Esophagus muscularis mucosa (tissue), 4 donors: ENCODE measurements at regions not wholly inside any gene's neighbourhood (a gene's known extent, or its start where the extent isn't known, plus 50 kb on each side); places are given as distances from the start of the nearest gene placed in this dataset.

Source experiments
- DNase-seq: peaks from one replicate; pipeline ENCODE4 v3.0.0-alpha.2; 2017; ENCODE audit errors: extremely low spot score
- H3K27ac ChIP-seq, 4 donors: fragments of 200-600 bp; sonication (generic); replicated peaks in 1 of 4; 1 replicate in 3 of 4; 2 replicates in 1 of 4; pipeline ENCODE4 v1.5.1; 2016 to 2019; ENCODE audit warnings: mild to moderate bottlenecking in 1 of 4
- H3K27me3 ChIP-seq, 4 donors: fragments of 200-600 bp; sonication (generic); one replicate each; pipeline versions ENCODE4 v1.5.1 to v1.6.0; 2016 to 2019
- H3K36me3 ChIP-seq, 4 donors: fragments of 200-600 bp; sonication (generic); one replicate each; pipeline ENCODE4 v1.5.1; 2016 to 2019
- H3K4me1 ChIP-seq, 4 donors: fragments of 200-600 bp; sonication (generic); one replicate each; pipeline ENCODE4 v1.5.1; 2016 to 2019
- H3K4me3 ChIP-seq, 4 donors: fragments of 200-600 bp; sonication (generic); 1 replicate in 2 of 4; 2 replicates in 2 of 4; pipeline ENCODE4 v1.5.1; 2016 to 2019; ENCODE audit warnings: mild to moderate bottlenecking in 4 of 4, moderate library complexity in 1 of 4
- H3K9me3 ChIP-seq, 4 donors: fragments of 200-600 bp; sonication (generic); 1 replicate in 3 of 4; 2 replicates in 1 of 4; pipeline ENCODE4 v1.5.1; 2016 to 2019
- EP300 ChIP-seq: sonication (generic); formaldehyde crosslinking; IDR thresholded peaks from one replicate; pipeline ENCODE4 v1.6.1; 2017; ENCODE audit warnings: antibody characterized with exemption
- POLR2A ChIP-seq: fragments of 450-650 bp; IDR thresholded peaks from one replicate; pipeline ENCODE4 v1.6.1; 2017; ENCODE audit warnings: antibody characterized with exemption, moderate library complexity, mild to moderate bottlenecking, low read depth
- POLR2AphosphoS5 ChIP-seq, 2 donors: sonication (generic); formaldehyde crosslinking; IDR thresholded peaks; one replicate each; pipeline ENCODE4 v1.6.1; 2017; ENCODE audit warnings: antibody characterized with exemption in 2 of 2
- WGBS: methylation state at CpG from one replicate; pipeline ENCODE4 v1.1.5; 2018; 5-methylcytosine and 5-hydroxymethylcytosine counted together
- intact Hi-C: fragments of 100-400 bp; cut with DNase I; formaldehyde crosslinking; loops from one replicate; pipeline ENCODE4 v1.15.1; 2023
- TF ChIP-seq, protein P1 (sequence below), 3 experiments: fragments of 200-600 bp in 2 of 3; fragments of 450-650 bp in 1 of 3; sonication (generic) in 2 of 3; IDR thresholded peaks; one replicate each; pipeline ENCODE4 v1.5.1; 2017 to 2019; ENCODE audit warnings: antibody characterized with exemption in 3 of 3, mild to moderate bottlenecking in 2 of 3, moderate library complexity in 1 of 3

DNA sequence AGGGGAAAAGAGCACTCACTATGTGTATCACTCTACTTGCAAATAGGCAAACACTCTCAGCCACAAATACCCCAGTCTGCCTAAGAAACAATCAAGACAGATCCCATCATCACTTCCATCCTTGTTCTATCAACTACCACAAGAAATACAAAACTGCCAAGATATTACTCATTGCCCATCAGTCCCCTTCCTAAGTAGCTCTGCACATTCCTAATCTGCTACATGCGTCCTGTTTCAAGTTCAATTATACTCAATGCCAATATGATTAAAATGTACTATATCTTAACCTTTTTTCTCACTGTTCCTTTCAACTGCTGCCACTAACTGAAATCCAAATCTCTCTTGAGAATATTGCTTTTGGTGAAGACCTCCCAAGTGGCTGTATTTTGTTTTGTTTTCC is 1688.4 kb downstream of the PLA2G4A start:
- WGBS, result 93% methylated on average over 1 of the region's 1 CpG
- no peaks in the 10 kb centered on the region for H3K36me3 ChIP-seq

DNA sequence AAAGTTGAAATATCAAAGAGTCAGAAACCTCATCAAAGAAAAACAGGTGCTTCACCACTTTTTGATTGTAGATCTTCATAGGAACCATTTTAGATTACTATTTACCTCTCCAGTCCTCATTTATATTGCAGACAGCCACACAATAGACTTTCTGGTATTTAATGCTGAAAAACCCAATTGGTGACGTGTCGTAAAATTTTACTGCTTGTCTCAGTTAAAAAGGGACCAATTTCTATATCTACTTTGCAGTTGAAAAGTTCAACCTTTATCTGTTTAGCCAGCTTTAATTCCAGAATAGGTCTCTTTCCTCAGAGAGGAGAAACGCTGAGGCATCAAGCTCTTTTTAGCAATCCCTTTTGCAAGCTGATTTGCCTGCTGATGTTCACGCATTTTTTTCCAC is 1722.4 kb downstream of the PLA2G4A start:
- DNase-seq, result no peak
- H3K4me3 ChIP-seq, result no peak overlapping the region
- no peaks in the 10 kb centered on the region for H3K36me3 ChIP-seq
- TF ChIP-seq EP300 (no peak), POLR2A (no peak), POLR2AphosphoS5 (IDR thresholded peaks at IDR 0.05) (no peak)
- TF ChIP-seq, protein P1, sequence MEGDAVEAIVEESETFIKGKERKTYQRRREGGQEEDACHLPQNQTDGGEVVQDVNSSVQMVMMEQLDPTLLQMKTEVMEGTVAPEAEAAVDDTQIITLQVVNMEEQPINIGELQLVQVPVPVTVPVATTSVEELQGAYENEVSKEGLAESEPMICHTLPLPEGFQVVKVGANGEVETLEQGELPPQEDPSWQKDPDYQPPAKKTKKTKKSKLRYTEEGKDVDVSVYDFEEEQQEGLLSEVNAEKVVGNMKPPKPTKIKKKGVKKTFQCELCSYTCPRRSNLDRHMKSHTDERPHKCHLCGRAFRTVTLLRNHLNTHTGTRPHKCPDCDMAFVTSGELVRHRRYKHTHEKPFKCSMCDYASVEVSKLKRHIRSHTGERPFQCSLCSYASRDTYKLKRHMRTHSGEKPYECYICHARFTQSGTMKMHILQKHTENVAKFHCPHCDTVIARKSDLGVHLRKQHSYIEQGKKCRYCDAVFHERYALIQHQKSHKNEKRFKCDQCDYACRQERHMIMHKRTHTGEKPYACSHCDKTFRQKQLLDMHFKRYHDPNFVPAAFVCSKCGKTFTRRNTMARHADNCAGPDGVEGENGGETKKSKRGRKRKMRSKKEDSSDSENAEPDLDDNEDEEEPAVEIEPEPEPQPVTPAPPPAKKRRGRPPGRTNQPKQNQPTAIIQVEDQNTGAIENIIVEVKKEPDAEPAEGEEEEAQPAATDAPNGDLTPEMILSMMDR (IDR thresholded peaks at IDR 0.05), result no peak
- intact Hi-C loops, result no loop called here
- WGBS, result 64% methylated on average over 4 of the region's 4 CpGs
- H3K9me3 ChIP-seq, result no peaks in the 10 kb centered on the region
- H3K27ac ChIP-seq, result no peak overlapping the region
- H3K4me1 ChIP-seq, result no peaks in the 10 kb centered on the region
- H3K27me3 ChIP-seq, result no peaks in the 10 kb centered on the region

More for the DNA sequence above, 1688.4 kb downstream of the PLA2G4A start:
- no peaks in the 10 kb centered on the region for H3K27me3 ChIP-seq
- intact Hi-C loops, result no loop called here
- DNase-seq, result no peak
- H3K4me3 ChIP-seq, result no peak overlapping the region
- TF ChIP-seq POLR2AphosphoS5 (IDR thresholded peaks at IDR 0.05) (no peak), POLR2A (no peak), EP300 (no peak)
- TF ChIP-seq, protein P1 (IDR thresholded peaks at IDR 0.05), result no peak
- no peaks in the 10 kb centered on the region for H3K4me1 ChIP-seq
- H3K27ac ChIP-seq, result no peak overlapping the region
- H3K9me3 ChIP-seq, result no peaks in the 10 kb centered on the region

DNA sequence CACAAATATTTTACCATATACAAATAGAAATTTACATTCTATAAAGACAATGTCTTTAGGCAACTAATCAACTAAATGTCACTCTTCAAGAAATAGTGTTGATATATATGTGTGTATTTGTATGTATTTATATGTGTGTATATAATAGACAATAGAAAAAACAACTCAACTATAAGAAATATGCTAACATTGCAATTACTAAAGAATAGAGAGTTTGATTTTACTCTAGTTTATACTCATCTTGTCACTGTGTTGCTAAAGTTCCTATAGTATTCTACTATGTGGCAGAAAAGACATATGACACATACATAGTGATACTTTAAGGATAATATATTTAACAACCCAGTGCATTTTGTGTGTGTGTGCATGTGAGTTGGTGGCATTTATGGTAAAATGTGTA is 1728.3 kb downstream of the PLA2G4A start:
- TF ChIP-seq EP300, result no peak
- no peak for TF ChIP-seq POLR2A
- intact Hi-C loops, result no loop called here

DNA sequence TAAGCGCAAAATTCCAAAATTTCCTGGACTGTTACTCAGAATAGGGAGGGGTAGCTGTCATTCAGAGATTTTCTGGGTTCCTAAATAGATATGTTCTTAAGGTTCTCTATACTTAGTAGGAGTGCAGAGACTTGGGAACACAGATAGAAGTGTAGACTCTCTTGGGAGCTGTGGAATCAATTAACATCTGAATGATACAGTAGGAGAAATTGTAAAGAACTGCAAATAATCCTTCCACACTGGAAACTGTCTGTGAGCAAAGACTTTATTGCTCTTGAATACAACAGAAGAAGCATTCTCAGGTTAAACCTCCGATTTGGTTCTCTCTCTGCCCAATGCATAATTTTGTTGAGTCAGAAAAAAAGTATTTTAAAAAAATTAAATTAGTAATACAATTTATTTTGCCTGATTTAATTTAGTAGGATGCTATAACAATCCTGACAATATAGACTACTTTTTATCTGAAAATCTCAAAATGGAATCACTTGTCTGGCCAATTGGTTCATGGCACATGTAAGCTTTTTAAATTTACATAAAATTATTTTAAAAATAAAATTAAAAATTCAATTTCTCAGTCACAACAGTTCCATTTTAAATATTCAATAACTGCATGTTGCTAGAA is 1754.3 kb downstream of the PLA2G4A start:
- H3K4me3 ChIP-seq, result no peak overlapping the region
- H3K4me1 ChIP-seq, result no peaks in the 10 kb centered on the region
- 88% methylated on average over 2 of the region's 2 CpGs for WGBS
- DNase-seq, result no peak
- intact Hi-C loops, result no loop called here
- H3K27me3 ChIP-seq, result no peaks in the 10 kb centered on the region
- H3K27ac ChIP-seq, result no peak overlapping the region
- no peaks in the 10 kb centered on the region for H3K9me3 ChIP-seq
- no peaks in the 10 kb centered on the region for H3K36me3 ChIP-seq
- TF ChIP-seq, protein P1 (IDR thresholded peaks at IDR 0.05), result no peak
- TF ChIP-seq POLR2A, result no peak
- TF ChIP-seq EP300, result no peak
- TF ChIP-seq POLR2AphosphoS5 (IDR thresholded peaks at IDR 0.05), result no peak

More for the DNA sequence above, 1728.3 kb downstream of the PLA2G4A start:
- no peaks in the 10 kb centered on the region for H3K27me3 ChIP-seq
- H3K36me3 ChIP-seq, result no peaks in the 10 kb centered on the region
- no peak overlapping the region for H3K27ac ChIP-seq
- no peaks in the 10 kb centered on the region for H3K4me1 ChIP-seq
- no peaks in the 10 kb centered on the region for H3K9me3 ChIP-seq
- H3K4me3 ChIP-seq, result no peak overlapping the region
- no peak for DNase-seq

DNA sequence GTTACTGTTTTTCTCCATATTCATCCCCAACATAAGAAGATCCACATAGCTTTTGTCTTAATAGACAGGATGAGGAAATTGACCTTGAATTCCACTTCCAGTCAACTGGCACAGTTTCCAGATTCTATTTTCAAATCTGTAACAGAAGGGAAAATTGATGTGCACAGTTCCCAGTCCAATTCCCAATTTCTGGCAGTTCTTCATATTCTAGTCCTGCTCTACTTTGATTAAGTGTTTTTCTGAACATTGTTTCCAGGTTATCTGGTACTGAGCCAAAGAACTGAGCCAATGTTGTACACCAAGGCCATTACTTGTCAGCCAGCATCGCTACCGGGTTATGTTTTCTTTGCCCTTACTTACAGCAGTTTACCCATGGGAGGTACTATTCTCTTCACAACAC is 1755.4 kb downstream of the PLA2G4A start:
- no peak overlapping the region for H3K27ac ChIP-seq
- intact Hi-C loops, result no loop called here
- TF ChIP-seq, protein P1 (IDR thresholded peaks at IDR 0.05), result no peak
- TF ChIP-seq POLR2A (no peak), POLR2AphosphoS5 (IDR thresholded peaks at IDR 0.05) (no peak), EP300 (no peak)
- no peaks in the 10 kb centered on the region for H3K4me1 ChIP-seq
- no peaks in the 10 kb centered on the region for H3K36me3 ChIP-seq
- DNase-seq, result no peak
- H3K27me3 ChIP-seq, result no peaks in the 10 kb centered on the region
- WGBS, result 15% methylated on average over 2 of the region's 2 CpGs
- no peak overlapping the region for H3K4me3 ChIP-seq
- H3K9me3 ChIP-seq, result no peaks in the 10 kb centered on the region
